ENCODE measurements at regions not wholly inside any gene's neighbourhood (a gene's known extent, or its start where the extent isn't known, plus 50 kb on each side); places are given as distances from the start of the nearest gene placed in this dataset.
"Not testable (repeated sequence)": the region's sequence is repeated elsewhere in the genome, so short reads cannot be mapped to it uniquely, and the experiment has no call there.

- H3K79me2 ChIP-seq (ENCODE audit: insufficient read depth, low read depth) = no peaks in the 10 kb centered on the region
- H4K20me1 ChIP-seq (ENCODE audit: insufficient read depth) = no peaks in the 10 kb centered on the region
- no peak overlapping the region for H3K4me2 ChIP-seq
- no peak overlapping the region for H3K4me3 ChIP-seq (IDR thresholded peaks at IDR 0.05; ENCODE audit: insufficient read depth, low read depth, low read length)
- no peak overlapping the region for H3K27ac ChIP-seq
- H3K27me3 ChIP-seq (ENCODE audit: insufficient read depth, low read depth) = no peaks in the 10 kb centered on the region
- no peaks in the 10 kb centered on the region for H3K36me3 ChIP-seq (ENCODE audit: insufficient read depth)
- no peak overlapping the region for H2AFZ ChIP-seq (ENCODE audit: low read depth)
- H3K9ac ChIP-seq = no peak overlapping the region
- H3K4me1 ChIP-seq (ENCODE audit: low read depth, poor library complexity, severe bottlenecking) = no peaks in the 10 kb centered on the region
- TF ChIP-seq CTCF (conservative IDR thresholded peaks at IDR 0.05; ENCODE audit: low read depth, low read length) = no peak
Observed at GRCh38 chr6:80517525-80517924, 411.1 kb downstream of the BCKDHB start.

- not testable (repeated sequence) for H3K36me3 ChIP-seq (ENCODE audit: insufficient read depth); H3K4me2 ChIP-seq; H3K4me3 ChIP-seq (IDR thresholded peaks at IDR 0.05; ENCODE audit: insufficient read depth, low read depth, low read length); H3K9ac ChIP-seq; H2AFZ ChIP-seq (ENCODE audit: low read depth); H3K79me2 ChIP-seq (ENCODE audit: insufficient read depth, low read depth); H4K20me1 ChIP-seq (ENCODE audit: insufficient read depth); H3K4me1 ChIP-seq (ENCODE audit: low read depth, poor library complexity, severe bottlenecking); H3K27me3 ChIP-seq (ENCODE audit: insufficient read depth, low read depth); H3K27ac ChIP-seq
Observed at GRCh38 chr6:80510521-80510920, 404.1 kb downstream of the BCKDHB start.

- no peak overlapping the region for H3K27ac ChIP-seq
- no peak overlapping the region for H3K4me3 ChIP-seq (IDR thresholded peaks at IDR 0.05; ENCODE audit: insufficient read depth, low read depth, low read length)
- TF ChIP-seq CTCF (conservative IDR thresholded peaks at IDR 0.05; ENCODE audit: low read depth, low read length) = no peak
- H3K4me2 ChIP-seq = no peak overlapping the region
- no peak overlapping the region for H3K9ac ChIP-seq
- no peak overlapping the region for H2AFZ ChIP-seq (ENCODE audit: low read depth)
- H3K4me1 ChIP-seq (ENCODE audit: low read depth, poor library complexity, severe bottlenecking) = no peaks in the 10 kb centered on the region
- no peaks in the 10 kb centered on the region for H3K79me2 ChIP-seq (ENCODE audit: insufficient read depth, low read depth)
- no peaks in the 10 kb centered on the region for H3K36me3 ChIP-seq (ENCODE audit: insufficient read depth)
- H4K20me1 ChIP-seq (ENCODE audit: insufficient read depth) = no peaks in the 10 kb centered on the region
- no peaks in the 10 kb centered on the region for H3K27me3 ChIP-seq (ENCODE audit: insufficient read depth, low read depth)
Observed at GRCh38 chr6:80508885-80509630, 402.6 kb downstream of the BCKDHB start.

- Histone ChIP-seq H3K4me1 (ENCODE audit: low read depth, poor library complexity, severe bottlenecking) (no peaks in the 10 kb centered on the region), H3K79me2 (ENCODE audit: insufficient read depth, low read depth) (no peaks in the 10 kb centered on the region), H3K27ac (no peak overlapping the region), H3K4me3 (IDR thresholded peaks at IDR 0.05; ENCODE audit: insufficient read depth, low read depth, low read length) (no peak overlapping the region), H2AFZ (ENCODE audit: low read depth) (no peak overlapping the region), H4K20me1 (ENCODE audit: insufficient read depth) (no peaks in the 10 kb centered on the region), H3K9ac (no peak overlapping the region), H3K36me3 (ENCODE audit: insufficient read depth) (no peaks in the 10 kb centered on the region), H3K4me2 (no peak overlapping the region), H3K27me3 (ENCODE audit: insufficient read depth, low read depth) (no peaks in the 10 kb centered on the region)
- no peak for TF ChIP-seq CTCF (conservative IDR thresholded peaks at IDR 0.05; ENCODE audit: low read depth, low read length)
Observed at GRCh38 chr6:80504882-80505281, 398.4 kb downstream of the BCKDHB start.

- no peak overlapping the region for H2AFZ ChIP-seq (ENCODE audit: low read depth)
- H3K27me3 ChIP-seq (ENCODE audit: insufficient read depth, low read depth) = no peaks in the 10 kb centered on the region
- H3K4me2 ChIP-seq = no peak overlapping the region
- H4K20me1 ChIP-seq (ENCODE audit: insufficient read depth) = no peaks in the 10 kb centered on the region
- no peak for TF ChIP-seq CTCF (conservative IDR thresholded peaks at IDR 0.05; ENCODE audit: low read depth, low read length)
- H3K36me3 ChIP-seq (ENCODE audit: insufficient read depth) = no peaks in the 10 kb centered on the region
- no peak overlapping the region for H3K4me3 ChIP-seq (IDR thresholded peaks at IDR 0.05; ENCODE audit: insufficient read depth, low read depth, low read length)
- no peaks in the 10 kb centered on the region for H3K79me2 ChIP-seq (ENCODE audit: insufficient read depth, low read depth)
- H3K4me1 ChIP-seq (ENCODE audit: low read depth, poor library complexity, severe bottlenecking) = no peaks in the 10 kb centered on the region
- no peak overlapping the region for H3K9ac ChIP-seq
- H3K27ac ChIP-seq = no peak overlapping the region
Observed at GRCh38 chr6:80503660-80504059, 397.2 kb downstream of the BCKDHB start.
